PC-9 (cell line): ENCODE measurements at regions not wholly inside any gene's neighbourhood (a gene's known extent, or its start where the extent isn't known, plus 50 kb on each side); places are given as distances from the start of the nearest gene placed in this dataset.

Experiments
- BruUV-seq: library from RNA; stranded (reverse); fragments of 400-500 nt; replicated peaks from 2 replicates; lab custom pipeline; 2021; lab: Mats Ljungman, UMichigan
- CTCF ChIA-PET: fragments of 300-600 bp; sonication (Branson Sonifier 250); formaldehyde crosslinking; loops from one replicate; lab custom pipeline; 2022; ENCODE audit warnings: antibody characterized with exemption; lab: Charles Lee
- POLR2A ChIA-PET: fragments of 300-600 bp; sonication (Branson Sonifier 250); formaldehyde crosslinking; loops from one replicate; lab custom pipeline; 2022; ENCODE audit warnings: antibody characterized with exemption; ENCODE audit not compliant: unreplicated experiment; lab: Charles Lee
- DNase-seq, 2 experiments: peaks; one replicate each; pipeline versions ENCODE4 v3.0.0 to v3.0.0-alpha.2; 2015 to 2022; ENCODE audit warnings: mixed read lengths in 1 of 2
- H2AFZ ChIP-seq: fragments of 200-600 bp; sonication (generic); 2 replicates; pipeline ENCODE4 v1.8.1; 2017; ENCODE audit warnings: antibody characterized with exemption
- H3F3A ChIP-seq: fragments of 200-600 bp; sonication (generic); 2 replicates; pipeline ENCODE4 v1.8.1; 2017; ENCODE audit warnings: antibody characterized with exemption, mild to moderate bottlenecking, low read depth; ENCODE audit not compliant: insufficient read depth
- H3K27ac ChIP-seq: fragments of 200-600 bp; sonication (generic); 2 replicates; pipeline ENCODE4 v1.6.1; 2016; ENCODE audit warnings: mixed run types
- H3K27me3 ChIP-seq: fragments of 200-600 bp; sonication (generic); 2 replicates; pipeline ENCODE4 v1.6.1; 2016; ENCODE audit warnings: low read depth, mixed run types; ENCODE audit not compliant: insufficient read depth
- H3K36me3 ChIP-seq: fragments of 200-600 bp; sonication (generic); 2 replicates; pipeline ENCODE4 v1.6.1; 2016; ENCODE audit warnings: low read depth, mixed run types
- H3K4me1 ChIP-seq: fragments of 200-600 bp; sonication (generic); replicated peaks from 2 replicates; pipeline ENCODE4 v1.6.1; 2016; ENCODE audit warnings: mixed run types; ENCODE audit not compliant: insufficient read depth
- H3K4me2 ChIP-seq: fragments of 200-600 bp; sonication (generic); 2 replicates; pipeline ENCODE4 v1.6.1; 2017; ENCODE audit warnings: mixed run types
- H3K4me3 ChIP-seq: fragments of 200-600 bp; sonication (generic); 2 replicates; pipeline ENCODE4 v1.6.1; 2016; ENCODE audit warnings: mixed run types
- H3K79me2 ChIP-seq: fragments of 200-600 bp; sonication (generic); 2 replicates; pipeline ENCODE4 v1.6.1; 2017; ENCODE audit warnings: low read depth, mixed run types
- H3K9me2 ChIP-seq: fragments of 200-600 bp; sonication (generic); 2 replicates; pipeline ENCODE4 v1.8.1; 2017; ENCODE audit warnings: mild to moderate bottlenecking; ENCODE audit not compliant: insufficient read depth
- H3K9me3 ChIP-seq: fragments of 200-600 bp; sonication (generic); 2 replicates; pipeline ENCODE4 v1.8.1; 2016; ENCODE audit warnings: low read depth; ENCODE audit not compliant: insufficient read depth
- H4K20me1 ChIP-seq: fragments of 200-600 bp; sonication (generic); 2 replicates; pipeline ENCODE4 v1.8.1; 2017; ENCODE audit not compliant: insufficient read depth
- EZH2 ChIP-seq: fragments of 200-600 bp; sonication (generic); IDR thresholded peaks from 2 replicates; pipeline ENCODE4 v1.8.0; 2017; ENCODE audit warnings: antibody characterized with exemption, low read depth
- intact Hi-C: fragments of 100-400 bp; cut with micrococcal nuclease; formaldehyde crosslinking; loops from one replicate; pipeline ENCODE4 v1.10.0; 2022; ENCODE audit not compliant: unreplicated experiment
- TF ChIP-seq, protein P1 (sequence below): fragments of 200-600 bp; sonication (generic); conservative IDR thresholded peaks from 2 replicates; pipeline ENCODE4 v1.6.1; 2017; ENCODE audit warnings: mixed run types, antibody characterized with exemption, mild to moderate bottlenecking, moderate library complexity

DNA sequence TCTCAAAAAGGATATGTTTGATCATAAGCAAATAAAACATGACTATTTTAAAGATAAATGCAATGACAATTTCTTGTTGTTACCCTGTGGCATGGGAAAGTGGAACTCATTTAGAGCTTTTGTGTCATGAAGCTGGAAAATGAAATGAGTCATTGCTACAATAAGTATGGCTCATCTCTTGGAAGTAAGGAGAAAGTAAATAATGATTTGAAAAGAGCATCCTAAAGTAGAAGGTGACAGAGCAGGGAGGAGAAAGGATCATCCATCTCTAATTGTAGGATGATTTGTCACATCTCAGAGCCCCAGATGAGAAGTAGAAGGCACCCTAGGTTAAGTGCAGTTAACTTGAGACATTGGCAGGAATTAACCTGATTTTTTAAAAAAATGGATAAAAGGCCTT lies 200.5 kb downstream of the CPS1 start:
- CTCF ChIA-PET = no interaction called here
- H3K4me2 ChIP-seq = no peak overlapping the region
- POLR2A ChIA-PET = no interaction called here
- H2AFZ ChIP-seq = no peak overlapping the region
- H3K79me2 ChIP-seq = no peaks in the 10 kb centered on the region
- no peak for DNase-seq
- no peak overlapping the region for H3K4me3 ChIP-seq
- no peaks in the 10 kb centered on the region for H3K9me3 ChIP-seq
- no peaks in the 10 kb centered on the region for H4K20me1 ChIP-seq
- no peaks in the 10 kb centered on the region for H3K9me2 ChIP-seq
- no peaks in the 10 kb centered on the region for H3K27me3 ChIP-seq
- no peaks in the 10 kb centered on the region for H3K4me1 ChIP-seq
- intact Hi-C loops = no loop called here
- H3K27ac ChIP-seq = no peak overlapping the region
- no TSS peak for BruUV-seq
- TF ChIP-seq, protein P1, sequence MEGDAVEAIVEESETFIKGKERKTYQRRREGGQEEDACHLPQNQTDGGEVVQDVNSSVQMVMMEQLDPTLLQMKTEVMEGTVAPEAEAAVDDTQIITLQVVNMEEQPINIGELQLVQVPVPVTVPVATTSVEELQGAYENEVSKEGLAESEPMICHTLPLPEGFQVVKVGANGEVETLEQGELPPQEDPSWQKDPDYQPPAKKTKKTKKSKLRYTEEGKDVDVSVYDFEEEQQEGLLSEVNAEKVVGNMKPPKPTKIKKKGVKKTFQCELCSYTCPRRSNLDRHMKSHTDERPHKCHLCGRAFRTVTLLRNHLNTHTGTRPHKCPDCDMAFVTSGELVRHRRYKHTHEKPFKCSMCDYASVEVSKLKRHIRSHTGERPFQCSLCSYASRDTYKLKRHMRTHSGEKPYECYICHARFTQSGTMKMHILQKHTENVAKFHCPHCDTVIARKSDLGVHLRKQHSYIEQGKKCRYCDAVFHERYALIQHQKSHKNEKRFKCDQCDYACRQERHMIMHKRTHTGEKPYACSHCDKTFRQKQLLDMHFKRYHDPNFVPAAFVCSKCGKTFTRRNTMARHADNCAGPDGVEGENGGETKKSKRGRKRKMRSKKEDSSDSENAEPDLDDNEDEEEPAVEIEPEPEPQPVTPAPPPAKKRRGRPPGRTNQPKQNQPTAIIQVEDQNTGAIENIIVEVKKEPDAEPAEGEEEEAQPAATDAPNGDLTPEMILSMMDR = no peak
- TF ChIP-seq EZH2 = no peak
- no peaks in the 10 kb centered on the region for H3F3A ChIP-seq
- H3K36me3 ChIP-seq = no peaks in the 10 kb centered on the region

DNA sequence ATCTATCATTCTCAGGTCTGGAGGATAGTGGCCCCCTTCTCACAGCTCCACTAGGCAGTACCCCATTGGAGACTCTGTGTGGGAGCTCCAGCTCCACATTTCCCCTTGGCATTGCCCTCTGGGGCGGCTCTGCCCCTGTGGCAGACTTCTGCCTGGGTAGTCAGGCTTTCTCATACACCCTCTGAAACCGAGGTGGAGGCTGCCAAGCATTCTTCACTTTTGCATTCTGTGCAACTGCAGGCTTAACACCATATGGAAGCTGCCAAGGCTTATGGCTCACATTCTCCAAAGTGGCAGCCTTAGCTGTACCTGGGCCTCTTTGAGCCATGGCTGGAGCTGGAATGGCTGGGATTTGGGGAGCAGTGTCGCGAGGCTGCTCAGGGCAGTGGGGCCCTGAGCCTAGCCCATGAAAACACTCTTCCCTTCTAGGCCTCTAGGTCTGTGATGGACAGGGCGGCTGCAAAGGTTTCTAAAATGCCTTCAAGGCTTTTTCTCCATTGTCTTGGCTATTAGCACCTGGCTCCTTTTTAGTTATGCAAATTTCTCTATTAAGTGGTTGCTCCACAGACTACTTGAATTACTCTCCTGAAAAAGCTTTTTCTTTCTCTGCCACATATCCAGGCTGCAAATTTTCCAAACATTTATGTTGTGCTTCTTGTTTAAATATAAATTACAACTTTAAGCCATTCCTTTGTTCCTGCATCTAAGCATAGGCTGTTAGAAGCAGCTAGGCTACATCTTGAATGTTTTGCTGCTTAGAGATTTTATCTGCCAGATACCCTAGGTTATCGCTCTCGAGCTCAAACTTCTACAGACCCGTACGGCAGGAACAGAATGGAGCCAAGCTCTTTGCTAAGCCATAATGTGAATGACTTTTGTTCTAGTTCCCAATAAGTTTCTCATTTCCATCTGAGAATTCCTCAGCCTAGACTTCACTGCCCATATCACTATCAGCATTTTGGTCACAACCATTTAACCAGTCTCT lies 206.5 kb downstream of the CPS1 start:
- CTCF ChIA-PET = no interaction called here
- Histone ChIP-seq H3K4me3 (no peak overlapping the region), H3K27me3 (no peaks in the 10 kb centered on the region), H3K9me2 (no peaks in the 10 kb centered on the region), H3K4me2 (no peak overlapping the region), H3K9me3 (no peaks in the 10 kb centered on the region), H2AFZ (no peak overlapping the region), H3K4me1 (no peaks in the 10 kb centered on the region), H4K20me1 (no peaks in the 10 kb centered on the region), H3F3A (no peaks in the 10 kb centered on the region), H3K27ac (no peak overlapping the region), H3K36me3 (no peaks in the 10 kb centered on the region), H3K79me2 (no peaks in the 10 kb centered on the region)
- intact Hi-C loops = no loop called here
- BruUV-seq = no TSS peak
- TF ChIP-seq, protein P1 = no peak
- no peak for TF ChIP-seq EZH2
- POLR2A ChIA-PET = no interaction called here
- no peak for DNase-seq

DNA sequence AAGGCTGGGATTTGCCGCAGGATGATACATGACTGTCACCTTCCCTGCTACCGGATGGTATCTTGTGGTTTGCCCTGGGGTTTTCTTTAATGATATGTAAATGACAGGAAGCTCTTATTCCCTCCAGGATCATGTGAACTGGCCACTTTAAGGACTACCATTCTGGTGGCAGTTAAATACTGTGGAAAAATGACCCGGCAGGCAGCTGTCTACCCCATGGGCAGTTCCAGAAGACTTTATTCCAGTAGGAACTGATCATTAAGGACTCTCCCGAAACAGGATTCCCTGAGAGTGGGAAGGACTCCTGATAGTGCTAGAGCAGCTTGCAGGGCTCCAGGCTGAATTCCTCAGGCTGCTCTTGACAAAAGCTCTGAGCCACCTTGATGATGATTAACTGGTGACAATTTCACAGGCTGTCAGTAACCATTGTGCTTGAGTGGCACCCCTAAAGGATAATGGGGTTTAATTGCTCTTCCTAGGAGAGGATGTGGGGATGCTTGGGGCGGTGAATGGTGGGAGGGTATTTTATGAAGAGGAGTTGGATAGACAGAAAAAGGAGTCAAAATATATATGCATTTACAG lies 212.0 kb downstream of the CPS1 start:
- Histone ChIP-seq H3K9me2 (no peaks in the 10 kb centered on the region), H3K4me2 (no peak overlapping the region), H3F3A (no peaks in the 10 kb centered on the region), H3K9me3 (no peaks in the 10 kb centered on the region), H4K20me1 (no peaks in the 10 kb centered on the region), H3K4me1 (no peaks in the 10 kb centered on the region), H3K36me3 (no peaks in the 10 kb centered on the region), H3K4me3 (no peak overlapping the region), H3K27me3 (no peaks in the 10 kb centered on the region), H3K27ac (no peak overlapping the region), H3K79me2 (no peaks in the 10 kb centered on the region), H2AFZ (no peak overlapping the region)
- intact Hi-C loops = no loop called here
- CTCF ChIA-PET = no interaction called here
- BruUV-seq = no TSS peak
- no peak for TF ChIP-seq EZH2
- TF ChIP-seq, protein P1 = no peak
- POLR2A ChIA-PET = no interaction called here
- no peak for DNase-seq
